A673 (cell line): ENCODE measurements at regions not wholly inside any gene's neighbourhood (a gene's known extent, or its start where the extent isn't known, plus 50 kb on each side); places are given as distances from the start of the nearest gene placed in this dataset.

Source experiments
- BruUV-seq: library from RNA; stranded (reverse); fragments of 400-500 nt; replicated peaks from 2 replicates; lab custom pipeline; 2021; lab: Mats Ljungman, UMichigan
- CTCF ChIA-PET: fragments of 300-600 bp; sonication (Branson Sonifier 250); formaldehyde crosslinking; loops from one replicate; lab custom pipeline; 2022; ENCODE audit warnings: antibody characterized with exemption; lab: Charles Lee
- POLR2A ChIA-PET: fragments of 300-600 bp; sonication (Branson Sonifier 250); formaldehyde crosslinking; loops from one replicate; lab custom pipeline; 2022; ENCODE audit warnings: antibody characterized with exemption; ENCODE audit not compliant: low non-redundant PET; lab: Charles Lee
- DNase-seq: peaks from one replicate; pipeline ENCODE4 v3.0.0-alpha.2; 2015; ENCODE audit warnings: low spot score
- H3K27ac ChIP-seq: fragments of 200-600 bp; sonication (generic); 2 replicates; pipeline ENCODE4 v1.5.1; 2016; ENCODE audit warnings: mixed run types, low read depth, mild to moderate bottlenecking, mixed read lengths, antibody characterized with exemption, low read length; ENCODE audit not compliant: poor library complexity, severe bottlenecking
- H3K27me3 ChIP-seq: fragments of 200-600 bp; sonication (generic); replicated peaks from 2 replicates; pipeline ENCODE4 v1.6.1; 2017; ENCODE audit warnings: mixed run types, low read depth, mild to moderate bottlenecking, mixed read lengths, antibody characterized with exemption, low read length; ENCODE audit not compliant: insufficient read depth, poor library complexity
- H3K36me3 ChIP-seq: fragments of 200-600 bp; sonication (generic); 2 replicates; pipeline ENCODE4 v1.6.1; 2016; ENCODE audit warnings: mixed run types, mild to moderate bottlenecking, mixed read lengths, antibody characterized with exemption, low read length; ENCODE audit not compliant: insufficient read depth, poor library complexity, severe bottlenecking
- H3K4me1 ChIP-seq: fragments of 200-600 bp; sonication (generic); 2 replicates; pipeline ENCODE4 v1.6.1; 2017; ENCODE audit warnings: mixed run types, mild to moderate bottlenecking, mixed read lengths, antibody characterized with exemption, low read length; ENCODE audit not compliant: insufficient read depth, poor library complexity, severe bottlenecking
- H3K4me3 ChIP-seq: fragments of 200-600 bp; sonication (generic); 2 replicates; pipeline ENCODE4 v1.5.1; 2016; ENCODE audit warnings: low read depth, mixed run types, mild to moderate bottlenecking, mixed read lengths, low read length; ENCODE audit not compliant: poor library complexity, severe bottlenecking
- H3K9me3 ChIP-seq: fragments of 200-600 bp; sonication (generic); 2 replicates; pipeline ENCODE4 v1.6.1; 2016; ENCODE audit warnings: mixed run types, low read depth, mild to moderate bottlenecking, mixed read lengths, antibody characterized with exemption, low read length; ENCODE audit not compliant: poor library complexity, severe bottlenecking
- EZH2 ChIP-seq: fragments of 200-600 bp; sonication (generic); IDR thresholded peaks from 2 replicates; pipeline ENCODE4 v1.6.1; 2017; ENCODE audit warnings: borderline replicate concordance, low read depth, mild to moderate bottlenecking, mixed read lengths, antibody characterized with exemption, low read length; ENCODE audit not compliant: poor library complexity, severe bottlenecking
- intact Hi-C: fragments of 100-400 bp; cut with micrococcal nuclease; formaldehyde crosslinking; loops from one replicate; pipeline ENCODE4 v1.10.0; 2022; ENCODE audit not compliant: unreplicated experiment
- TF ChIP-seq, protein P1 (sequence below): fragments of 300-800, 200-600 bp; sonication (generic); conservative IDR thresholded peaks from 2 replicates; pipeline ENCODE4 v1.5.1; 2017; ENCODE audit warnings: low read depth, mild to moderate bottlenecking, antibody characterized with exemption, low read length, moderate library complexity, mixed read lengths

DNA sequence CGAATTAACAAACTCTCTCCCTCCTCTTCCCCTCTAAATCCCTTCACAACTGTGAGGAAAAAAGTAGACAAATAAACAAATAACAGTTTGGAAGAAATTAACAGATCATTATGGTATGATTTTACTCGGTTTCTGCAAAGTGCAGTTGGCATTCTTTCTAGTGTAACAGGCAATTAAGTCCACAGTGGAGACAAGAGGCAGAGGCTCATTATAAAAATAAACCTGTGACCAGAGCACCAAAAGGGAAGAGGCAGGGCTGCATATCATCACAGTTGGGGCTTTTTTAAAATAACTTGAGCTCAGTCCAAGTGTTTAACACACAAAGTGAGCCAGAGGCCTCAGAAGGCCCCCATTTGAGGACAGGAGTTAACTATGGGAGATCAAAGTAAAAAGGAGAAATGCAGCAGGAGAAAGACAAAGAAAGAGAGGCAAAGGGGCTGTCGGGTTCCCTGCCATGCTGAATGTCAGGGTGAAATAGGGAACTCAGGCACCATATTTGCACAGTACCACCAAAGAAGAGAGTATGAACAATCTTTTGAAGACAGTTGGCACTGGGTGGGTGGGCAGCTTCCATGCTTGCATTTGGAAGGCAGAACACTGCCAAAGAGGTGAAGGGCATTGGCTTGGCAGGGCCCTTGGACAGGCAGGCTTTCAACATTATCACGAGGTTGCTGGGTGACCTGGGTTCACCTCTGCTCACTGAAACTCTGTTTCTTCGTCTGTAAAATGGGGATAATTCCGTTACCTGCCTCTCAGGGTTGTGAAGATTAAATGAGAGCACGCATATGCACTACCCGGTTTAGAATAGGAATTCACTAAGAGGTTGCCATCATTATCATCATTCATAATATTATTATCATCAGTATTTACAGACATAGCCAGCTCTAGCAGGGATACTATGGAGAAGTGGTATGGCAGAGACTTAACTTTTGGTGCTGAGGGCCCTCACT lies 134.5 kb downstream of the MEX3B start:
- peaks cover 6% of the 10 kb centered on the region for H3K4me1 ChIP-seq
- H3K4me3 ChIP-seq = no peak overlapping the region
- ChIA-PET POLR2A (no interaction called here), CTCF (no interaction called here)
- H3K9me3 ChIP-seq = no peaks in the 10 kb centered on the region
- no TSS peak for BruUV-seq
- H3K27me3 ChIP-seq = no peaks in the 10 kb centered on the region
- TF ChIP-seq, protein P1, sequence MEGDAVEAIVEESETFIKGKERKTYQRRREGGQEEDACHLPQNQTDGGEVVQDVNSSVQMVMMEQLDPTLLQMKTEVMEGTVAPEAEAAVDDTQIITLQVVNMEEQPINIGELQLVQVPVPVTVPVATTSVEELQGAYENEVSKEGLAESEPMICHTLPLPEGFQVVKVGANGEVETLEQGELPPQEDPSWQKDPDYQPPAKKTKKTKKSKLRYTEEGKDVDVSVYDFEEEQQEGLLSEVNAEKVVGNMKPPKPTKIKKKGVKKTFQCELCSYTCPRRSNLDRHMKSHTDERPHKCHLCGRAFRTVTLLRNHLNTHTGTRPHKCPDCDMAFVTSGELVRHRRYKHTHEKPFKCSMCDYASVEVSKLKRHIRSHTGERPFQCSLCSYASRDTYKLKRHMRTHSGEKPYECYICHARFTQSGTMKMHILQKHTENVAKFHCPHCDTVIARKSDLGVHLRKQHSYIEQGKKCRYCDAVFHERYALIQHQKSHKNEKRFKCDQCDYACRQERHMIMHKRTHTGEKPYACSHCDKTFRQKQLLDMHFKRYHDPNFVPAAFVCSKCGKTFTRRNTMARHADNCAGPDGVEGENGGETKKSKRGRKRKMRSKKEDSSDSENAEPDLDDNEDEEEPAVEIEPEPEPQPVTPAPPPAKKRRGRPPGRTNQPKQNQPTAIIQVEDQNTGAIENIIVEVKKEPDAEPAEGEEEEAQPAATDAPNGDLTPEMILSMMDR = no peak
- TF ChIP-seq EZH2 = no peak
- intact Hi-C loops = no loop called here
- H3K27ac ChIP-seq = no peak overlapping the region
- no peaks in the 10 kb centered on the region for H3K36me3 ChIP-seq
- DNase-seq = no peak

DNA sequence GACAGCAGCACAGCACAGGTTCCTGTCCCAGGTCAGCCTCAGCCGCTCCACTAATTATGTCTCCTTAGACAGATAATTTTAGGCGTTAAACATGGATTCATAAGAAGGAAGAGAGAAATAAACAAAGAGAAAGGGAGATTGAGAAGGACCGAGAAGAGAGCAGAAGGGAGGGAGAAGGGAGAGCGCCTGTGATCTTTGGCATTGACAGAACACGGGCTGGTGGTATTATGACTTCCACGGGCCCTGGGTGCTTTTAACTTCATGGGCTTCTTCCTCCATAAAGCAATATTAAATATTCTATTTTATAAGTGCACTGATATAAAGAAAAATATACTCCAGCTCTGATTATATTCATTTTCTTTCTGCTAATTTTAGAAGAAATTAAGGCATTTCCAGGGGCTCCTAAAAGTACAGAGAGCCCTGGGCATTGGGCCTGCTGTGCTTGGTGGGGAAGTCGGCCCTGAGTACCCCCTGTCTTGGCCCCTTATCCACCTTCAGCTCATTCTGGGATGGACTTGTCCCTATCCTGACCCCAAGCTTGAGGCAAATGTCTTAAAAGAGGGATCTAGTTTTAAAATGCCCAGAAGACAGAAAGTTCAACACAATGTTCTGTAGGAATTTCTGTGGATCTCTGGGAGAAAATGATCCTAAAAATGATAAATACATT lies 135.3 kb downstream of the MEX3B start:
- Histone ChIP-seq H3K9me3 (no peaks in the 10 kb centered on the region), H3K36me3 (no peaks in the 10 kb centered on the region), H3K27ac (peak overlapping the region; percentile 66), H3K4me1 (peaks cover 6% of the 10 kb centered on the region), H3K4me3 (no peak overlapping the region), H3K27me3 (no peaks in the 10 kb centered on the region)
- TF ChIP-seq EZH2 = no peak
- TF ChIP-seq, protein P1 = no peak
- BruUV-seq = no TSS peak
- ChIA-PET CTCF (no interaction called here), POLR2A (no interaction called here)
- DNase-seq = no peak
- intact Hi-C loops = no loop called here

DNA sequence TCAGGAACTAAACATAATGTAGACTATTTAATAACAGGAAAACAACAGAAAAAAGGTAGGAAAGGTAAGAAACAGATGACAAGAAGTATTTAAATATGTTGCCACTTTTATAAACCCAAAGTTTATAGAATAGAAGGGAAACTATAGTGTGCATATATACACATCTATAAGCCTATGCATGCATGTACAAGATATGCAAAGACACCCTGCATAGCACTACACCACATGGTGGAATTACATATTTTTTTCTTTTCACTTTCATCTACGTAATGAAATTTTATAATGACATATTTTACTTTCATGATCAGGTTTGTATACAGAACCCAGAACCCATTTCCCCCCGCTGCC lies 136.8 kb downstream of the MEX3B start:
- no peaks in the 10 kb centered on the region for H3K9me3 ChIP-seq
- DNase-seq = no peak
- ChIA-PET POLR2A (no interaction called here), CTCF (no interaction called here)
- peaks cover 6% of the 10 kb centered on the region for H3K4me1 ChIP-seq
- BruUV-seq = no TSS peak
- peak overlapping the region; percentile 60 for H3K27ac ChIP-seq
- no peaks in the 10 kb centered on the region for H3K27me3 ChIP-seq
- no peak overlapping the region for H3K4me3 ChIP-seq
- TF ChIP-seq EZH2 = no peak
- intact Hi-C loops = no loop called here
- H3K36me3 ChIP-seq = no peaks in the 10 kb centered on the region
